ENCODE measurements at regions not wholly inside any gene's neighbourhood (a gene's known extent, or its start where the extent isn't known, plus 50 kb on each side); places are given as distances from the start of the nearest gene placed in this dataset.

- H3K4me3 ChIP-seq (ENCODE audit: low read depth, low read length): no peak overlapping the region
- TF ChIP-seq CTCF (IDR thresholded peaks at IDR 0.05; ENCODE audit: low read depth, low read length): no peak
Measured at GRCh38 chr1:239306426-239306825, 79.9 kb upstream of the CHRM3 start.

GRCh38 chr1:239303289-239303688 lies 83.1 kb upstream of the CHRM3 start:
- H3K4me3 ChIP-seq (ENCODE audit: low read depth, low read length): no peak overlapping the region
- no peak for TF ChIP-seq CTCF (IDR thresholded peaks at IDR 0.05; ENCODE audit: low read depth, low read length)

GRCh38 chr1:239302696-239303095 lies 83.7 kb upstream of the CHRM3 start:
- no peak overlapping the region for H3K4me3 ChIP-seq (ENCODE audit: low read depth, low read length)
- no peak for TF ChIP-seq CTCF (IDR thresholded peaks at IDR 0.05; ENCODE audit: low read depth, low read length)

GRCh38 chr1:239301251-239301650 lies 85.1 kb upstream of the CHRM3 start:
- H3K4me3 ChIP-seq (ENCODE audit: low read depth, low read length): no peak overlapping the region
- no peak for TF ChIP-seq CTCF (IDR thresholded peaks at IDR 0.05; ENCODE audit: low read depth, low read length)

- H3K4me3 ChIP-seq (ENCODE audit: low read depth, low read length): no peak overlapping the region
- no peak for TF ChIP-seq CTCF (IDR thresholded peaks at IDR 0.05; ENCODE audit: low read depth, low read length)
Measured at GRCh38 chr1:239297910-239298309, 88.5 kb upstream of the CHRM3 start.

GRCh38 chr1:239293350-239294110 lies 92.8 kb upstream of the CHRM3 start:
- TF ChIP-seq CTCF (IDR thresholded peaks at IDR 0.05; ENCODE audit: low read depth, low read length): no peak
- H3K4me3 ChIP-seq (ENCODE audit: low read depth, low read length): no peak overlapping the region

GRCh38 chr1:239288820-239289554 lies 97.4 kb upstream of the CHRM3 start:
- no peak overlapping the region for H3K4me3 ChIP-seq (ENCODE audit: low read depth, low read length)
- no peak for TF ChIP-seq CTCF (IDR thresholded peaks at IDR 0.05; ENCODE audit: low read depth, low read length)

All from WI38 (cell line).